Duodenal mucosa (tissue), 2 donors: ENCODE measurements at regions not wholly inside any gene's neighbourhood (a gene's known extent, or its start where the extent isn't known, plus 50 kb on each side); places are given as distances from the start of the nearest gene placed in this dataset.
"Not testable (repeated sequence)": the region's sequence is repeated elsewhere in the genome, so short reads cannot be mapped to it uniquely, and the experiment has no call there.

Source experiments
- H3K27ac ChIP-seq: one replicate; pipeline ENCODE4 v1.7.0; 2013; ENCODE audit warnings: low read depth, low read length
- H3K27me3 ChIP-seq, 2 donors: one replicate each; pipeline ENCODE4 v1.7.0; 2013; ENCODE audit warnings: low read length in 2 of 2, control low read depth in 1 of 2; ENCODE audit not compliant: insufficient read depth in 2 of 2, control insufficient read depth in 1 of 2
- H3K36me3 ChIP-seq, 2 donors: one replicate each; pipeline ENCODE4 v1.7.0; 2013; ENCODE audit warnings: low read length in 2 of 2, control low read depth in 1 of 2; ENCODE audit not compliant: insufficient read depth in 2 of 2, control insufficient read depth in 1 of 2
- H3K4me1 ChIP-seq, 2 donors: one replicate each; pipeline ENCODE4 v1.7.0; 2013; ENCODE audit warnings: low read length in 2 of 2, control low read depth in 1 of 2; ENCODE audit not compliant: insufficient read depth in 2 of 2, control insufficient read depth in 1 of 2
- H3K4me3 ChIP-seq, 2 donors: one replicate each; pipeline ENCODE4 v1.7.0; 2013; ENCODE audit warnings: low read length in 2 of 2, low read depth in 1 of 2
- H3K9ac ChIP-seq, 2 donors: one replicate each; pipeline ENCODE4 v1.7.0; 2013; ENCODE audit warnings: low read length in 2 of 2, low read depth in 1 of 2
- H3K9me3 ChIP-seq, 2 donors: one replicate each; pipeline ENCODE4 v1.7.0; 2013; ENCODE audit warnings: low read length in 2 of 2, control low read depth in 1 of 2; ENCODE audit not compliant: control insufficient read depth in 1 of 2

- not testable (repeated sequence) for H3K27ac ChIP-seq, H3K4me1 ChIP-seq, H3K4me3 ChIP-seq, H3K27me3 ChIP-seq, H3K36me3 ChIP-seq, H3K9ac ChIP-seq
- peaks cover 0 to 12% of the 10 kb centered on the region in 2 donors for H3K9me3 ChIP-seq
Measured at GRCh38 chr6:103092414-103092813, 1698.9 kb downstream of the GRIK2 start.

- Histone ChIP-seq H3K4me1 (no peaks in the 10 kb centered on the region), H3K27ac (no peak overlapping the region), H3K9ac (no peak overlapping the region), H3K4me3 (no peak overlapping the region), H3K27me3 (no peaks in the 10 kb centered on the region), H3K9me3 (no peaks in the 10 kb centered on the region), H3K36me3 (no peaks in the 10 kb centered on the region)
Measured at GRCh38 chr6:103085801-103086200, 1692.3 kb downstream of the GRIK2 start.

- Histone ChIP-seq H3K27me3 (no peaks in the 10 kb centered on the region), H3K4me1 (no peaks in the 10 kb centered on the region)
Measured at GRCh38 chr6:103081876-103082630, 1688.5 kb downstream of the GRIK2 start.

GRCh38 chr6:103081126-103081525 is 1687.6 kb downstream of the GRIK2 start:
- Histone ChIP-seq H3K27ac (no peak overlapping the region), H3K4me1 (no peaks in the 10 kb centered on the region), H3K9ac (no peak overlapping the region), H3K9me3 (no peaks in the 10 kb centered on the region), H3K4me3 (no peak overlapping the region), H3K27me3 (no peaks in the 10 kb centered on the region), H3K36me3 (no peaks in the 10 kb centered on the region)

More at GRCh38 chr6:103081876-103082630, 1688.5 kb downstream of the GRIK2 start:
- H3K9ac ChIP-seq = no peak overlapping the region
- no peak overlapping the region for H3K4me3 ChIP-seq
- no peak overlapping the region for H3K27ac ChIP-seq
- H3K9me3 ChIP-seq = no peaks in the 10 kb centered on the region
- no peaks in the 10 kb centered on the region for H3K36me3 ChIP-seq

- Histone ChIP-seq H3K9ac (no peak overlapping the region), H3K36me3 (no peaks in the 10 kb centered on the region), H3K27me3 (no peaks in the 10 kb centered on the region), H3K4me3 (no peak overlapping the region), H3K4me1 (no peaks in the 10 kb centered on the region), H3K27ac (no peak overlapping the region), H3K9me3 (no peaks in the 10 kb centered on the region)
Measured at GRCh38 chr6:103080497-103080896, 1687.0 kb downstream of the GRIK2 start.

GRCh38 chr6:103079867-103080266 is 1686.4 kb downstream of the GRIK2 start:
- Histone ChIP-seq H3K4me1 (no peaks in the 10 kb centered on the region), H3K9me3 (no peaks in the 10 kb centered on the region), H3K9ac (no peak overlapping the region), H3K27me3 (no peaks in the 10 kb centered on the region), H3K36me3 (no peaks in the 10 kb centered on the region), H3K27ac (no peak overlapping the region), H3K4me3 (no peak overlapping the region)

- H3K27me3 ChIP-seq = no peaks in the 10 kb centered on the region
- H3K9ac ChIP-seq = no peak overlapping the region
- peaks cover 4 to 15% of the 10 kb centered on the region in 2 donors for H3K9me3 ChIP-seq
- H3K36me3 ChIP-seq = no peaks in the 10 kb centered on the region
- no peak overlapping the region for H3K27ac ChIP-seq
- no peaks in the 10 kb centered on the region for H3K4me1 ChIP-seq
- H3K4me3 ChIP-seq = no peak overlapping the region
Measured at GRCh38 chr6:103062136-103062535, 1668.6 kb downstream of the GRIK2 start.

- H3K9me3 ChIP-seq = peaks cover 0 to 3% of the 10 kb centered on the region in 2 donors
- H3K27me3 ChIP-seq = no peaks in the 10 kb centered on the region
- H3K27ac ChIP-seq = no peak overlapping the region
- no peaks in the 10 kb centered on the region for H3K36me3 ChIP-seq
- no peak overlapping the region for H3K9ac ChIP-seq
- H3K4me1 ChIP-seq = no peaks in the 10 kb centered on the region
- H3K4me3 ChIP-seq = no peak overlapping the region
Measured at GRCh38 chr6:103047567-103047966, 1654.1 kb downstream of the GRIK2 start.

- H3K27ac ChIP-seq = no peak overlapping the region
- no peak overlapping the region for H3K4me3 ChIP-seq
- no peaks in the 10 kb centered on the region for H3K36me3 ChIP-seq
- H3K9me3 ChIP-seq = no peaks in the 10 kb centered on the region
- H3K27me3 ChIP-seq = no peaks in the 10 kb centered on the region
- H3K4me1 ChIP-seq = no peaks in the 10 kb centered on the region
- H3K9ac ChIP-seq = no peak overlapping the region
Measured at GRCh38 chr6:103042336-103042735, 1648.8 kb downstream of the GRIK2 start.

- Histone ChIP-seq H3K4me1 (no peaks in the 10 kb centered on the region), H3K9ac (no peak overlapping the region), H3K9me3 (no peaks in the 10 kb centered on the region), H3K36me3 (no peaks in the 10 kb centered on the region), H3K27ac (no peak overlapping the region), H3K27me3 (no peaks in the 10 kb centered on the region), H3K4me3 (no peak overlapping the region)
Measured at GRCh38 chr6:103036846-103037245, 1643.3 kb downstream of the GRIK2 start.
